SK-MEL-5 (cell line): ENCODE measurements at regions not wholly inside any gene's neighbourhood (a gene's known extent, or its start where the extent isn't known, plus 50 kb on each side); places are given as distances from the start of the nearest gene placed in this dataset.

Source experiments
- DNase-seq: peaks from one replicate; pipeline ENCODE4 v3.0.0-alpha.2; 2016; ENCODE audit warnings: low read depth, low spot score
- in situ Hi-C: cut with HindIII; loops from 2 replicates; pipeline ENCODE4 v1.10.0; 2016; ENCODE audit warnings: low sequenced_read_pairs, high pct_unique_total_duplicates, low pct_unique_long_range_greater_than_20kb

DNA sequence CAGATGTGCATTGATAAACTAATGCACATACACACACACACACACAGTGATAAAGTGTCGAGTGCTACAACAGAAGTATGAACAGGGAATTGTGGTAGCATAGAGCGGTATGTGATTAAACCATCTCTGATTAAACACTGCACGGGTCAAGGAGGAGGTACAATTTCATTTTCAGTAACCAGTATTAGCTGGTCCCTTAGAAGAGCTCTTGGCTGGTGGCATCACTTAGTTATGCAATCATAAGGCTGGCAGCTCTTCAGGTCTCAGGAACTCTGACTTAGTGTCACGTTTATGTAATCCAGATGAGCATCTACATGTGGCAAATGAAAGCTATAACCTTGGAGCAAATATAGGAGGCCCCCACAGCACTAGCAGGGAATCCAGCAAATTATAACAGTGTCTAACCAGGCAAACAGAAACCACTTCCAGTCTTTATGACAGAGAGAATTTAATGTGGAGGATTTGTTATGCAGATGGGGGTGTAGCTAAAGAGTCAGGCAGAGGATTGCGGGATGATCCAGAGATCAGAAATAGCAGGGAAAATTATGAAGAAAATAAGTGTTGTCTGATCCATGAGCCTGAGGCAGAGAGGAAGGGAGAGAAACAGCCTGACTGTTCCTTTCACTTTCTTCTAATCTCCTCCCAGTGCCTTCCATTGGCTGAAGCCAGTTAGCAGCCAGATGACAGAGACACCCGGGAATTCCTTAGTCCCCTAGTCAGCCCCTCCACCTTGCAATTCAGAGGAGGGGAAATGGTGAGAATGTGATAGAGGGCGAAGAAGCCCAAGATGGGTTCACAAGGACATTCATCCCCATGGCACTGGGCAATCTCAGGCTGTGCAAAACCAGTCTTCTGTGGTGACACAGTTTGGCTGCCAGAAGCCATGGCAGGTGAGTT is 533.1 kb upstream of the TENM4 start:
- in situ Hi-C loops: no loop called here
- DNase-seq: no peak

DNA sequence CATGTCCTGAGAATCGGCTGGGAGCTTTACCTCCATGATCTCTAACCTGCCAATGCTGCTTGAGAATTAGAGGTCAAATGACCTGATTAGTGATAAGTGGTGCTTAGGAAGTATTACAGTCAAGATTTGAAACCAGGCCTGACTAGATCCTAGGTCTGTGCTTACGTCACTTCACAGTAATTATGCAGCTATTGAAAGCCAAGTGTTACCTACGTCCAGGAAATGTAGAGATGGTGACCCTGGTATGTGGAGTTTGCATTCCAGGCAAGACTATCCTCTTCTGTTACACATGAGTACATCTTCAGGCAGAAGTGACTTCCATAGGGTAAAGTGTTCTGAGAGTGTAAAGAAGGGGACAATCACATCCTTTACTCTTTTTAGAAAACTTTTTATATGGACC is 530.4 kb upstream of the TENM4 start:
- in situ Hi-C loops: no loop called here
- no peak for DNase-seq

DNA sequence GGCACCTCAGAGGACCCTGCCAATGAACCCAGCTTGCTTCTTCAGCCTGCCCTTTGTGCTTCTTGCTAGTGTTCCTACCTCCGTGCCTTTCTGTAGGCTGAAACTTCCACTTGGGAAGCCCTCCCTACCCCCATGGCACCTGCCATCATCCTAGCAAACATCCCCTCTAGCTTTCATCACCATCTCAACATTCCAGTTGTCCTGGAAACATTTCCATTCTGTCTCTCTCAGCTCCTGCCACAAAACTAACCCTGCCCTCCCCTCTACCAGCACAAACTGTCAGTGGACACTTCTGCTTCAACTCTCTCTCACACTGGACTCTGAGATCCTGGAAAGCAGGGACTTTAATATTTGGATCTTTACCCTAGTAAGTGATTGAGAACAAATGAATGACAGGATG is 525.8 kb upstream of the TENM4 start:
- in situ Hi-C loops: no loop called here

DNA sequence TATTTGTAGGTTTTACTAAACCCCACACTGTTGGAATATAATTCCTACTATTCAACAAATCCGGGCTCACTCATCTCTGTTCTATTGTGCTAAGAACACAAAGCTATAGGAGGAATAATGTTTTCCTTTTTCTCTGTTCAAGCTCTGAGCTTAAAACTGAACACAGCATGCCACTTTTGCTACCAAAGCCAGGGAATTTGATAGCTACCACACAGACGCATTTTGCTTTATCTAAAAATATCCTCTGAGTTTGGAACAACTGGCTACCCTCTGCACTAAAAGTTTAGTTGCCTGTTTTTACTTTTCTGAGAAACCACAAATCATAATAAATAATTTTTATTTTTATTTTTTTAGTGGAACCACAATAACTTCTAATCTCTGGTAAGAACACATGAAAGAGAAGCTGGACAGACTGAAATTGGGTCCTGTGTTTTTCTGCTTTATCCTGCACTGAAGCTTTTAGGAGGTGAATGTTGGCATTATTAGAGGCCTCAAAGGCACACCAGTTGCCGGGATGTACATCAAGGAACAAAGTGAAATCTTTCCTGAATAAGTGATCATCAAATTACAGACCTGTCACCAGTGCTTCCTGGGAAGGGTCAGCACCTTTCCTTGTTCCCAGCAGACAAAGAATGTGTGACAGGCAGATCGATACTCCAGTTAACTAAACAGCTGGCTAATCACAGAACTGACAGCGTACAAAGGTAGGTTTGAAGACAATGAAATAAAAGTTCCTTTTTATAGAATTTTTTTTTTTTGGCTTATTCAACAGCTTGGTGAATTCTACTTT is 523.2 kb upstream of the TENM4 start:
- in situ Hi-C loops: no loop called here
- DNase-seq: no peak

More for the DNA sequence above, 525.8 kb upstream of the TENM4 start:
- no peak for DNase-seq

DNA sequence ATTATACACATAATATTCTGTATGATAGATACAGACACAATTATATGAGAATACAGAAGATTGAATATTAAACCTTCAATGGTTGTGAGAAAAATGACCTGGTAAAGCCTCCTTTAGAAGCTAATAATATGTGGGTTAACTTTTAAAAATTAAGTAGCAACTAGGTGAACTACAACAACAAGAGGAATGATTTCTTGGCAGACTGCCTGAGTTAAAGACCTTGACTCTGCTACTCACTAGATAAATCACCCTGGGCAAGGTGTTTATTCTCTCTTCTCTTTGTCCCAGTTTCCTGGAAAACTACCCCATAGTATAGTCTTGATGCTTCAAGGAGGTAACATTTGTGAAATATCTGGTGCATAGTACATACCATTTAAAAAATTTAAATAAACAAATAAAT is 519.6 kb upstream of the TENM4 start:
- no peak for DNase-seq
- in situ Hi-C loops: no loop called here

DNA sequence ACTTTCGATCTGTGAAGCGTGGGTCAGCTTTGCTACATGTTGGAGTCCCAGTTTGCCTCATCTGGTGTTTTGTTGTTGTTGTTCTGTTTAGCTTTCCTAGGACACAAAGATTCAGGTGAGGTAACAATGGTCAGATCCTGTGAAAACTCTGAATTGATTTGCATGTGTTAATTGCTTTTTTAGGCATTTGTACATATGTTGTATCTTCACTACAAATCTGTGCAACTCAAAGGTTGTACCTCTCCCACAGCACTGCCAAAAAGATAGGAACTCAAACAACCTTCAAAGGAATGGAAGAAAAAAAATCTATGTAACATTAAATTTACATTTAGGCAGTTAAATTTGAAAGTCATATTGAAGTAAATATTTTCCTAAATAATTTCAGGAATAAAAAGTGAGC is 518.5 kb upstream of the TENM4 start:
- in situ Hi-C loops: no loop called here
- no peak for DNase-seq

DNA sequence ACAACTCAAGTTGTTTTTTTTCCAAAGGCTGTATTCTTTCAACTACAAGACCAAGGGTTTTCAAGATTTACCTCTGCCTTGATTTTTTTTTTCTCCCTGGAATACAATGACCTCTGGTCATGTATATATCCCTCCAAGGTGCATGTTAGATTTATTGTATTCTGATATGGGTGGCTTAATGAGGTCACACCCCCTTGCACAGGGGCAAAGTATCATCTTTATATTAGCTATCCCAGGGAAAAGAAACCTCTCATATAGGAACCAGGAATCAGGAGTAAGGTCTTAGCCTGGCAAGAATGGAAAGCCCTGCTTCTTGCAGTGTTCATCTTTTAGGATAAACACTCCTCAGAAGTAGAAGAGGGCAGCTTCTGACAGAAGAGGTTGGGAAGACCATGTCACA is 516.9 kb upstream of the TENM4 start:
- in situ Hi-C loops: no loop called here
- no peak for DNase-seq

DNA sequence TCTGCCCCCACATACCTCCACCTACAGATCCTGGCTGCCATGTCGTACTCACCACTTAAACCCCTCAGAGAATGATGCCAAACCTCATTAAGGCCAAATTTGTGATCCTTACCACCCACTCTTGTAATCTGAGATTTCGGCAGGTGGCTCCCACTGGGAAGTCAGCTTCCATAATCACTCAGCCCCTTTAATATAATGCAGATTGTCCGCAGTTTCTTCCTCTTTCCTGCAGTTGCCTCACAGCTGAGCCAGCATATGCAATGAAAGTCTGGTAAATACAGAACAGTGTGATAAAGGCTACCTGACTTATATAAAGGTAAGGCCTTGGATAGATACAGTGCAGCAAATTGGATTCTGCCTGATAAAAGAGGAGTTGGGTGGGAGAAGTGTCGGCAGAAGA is 515.2 kb upstream of the TENM4 start:
- in situ Hi-C loops: no loop called here
- no peak for DNase-seq

DNA sequence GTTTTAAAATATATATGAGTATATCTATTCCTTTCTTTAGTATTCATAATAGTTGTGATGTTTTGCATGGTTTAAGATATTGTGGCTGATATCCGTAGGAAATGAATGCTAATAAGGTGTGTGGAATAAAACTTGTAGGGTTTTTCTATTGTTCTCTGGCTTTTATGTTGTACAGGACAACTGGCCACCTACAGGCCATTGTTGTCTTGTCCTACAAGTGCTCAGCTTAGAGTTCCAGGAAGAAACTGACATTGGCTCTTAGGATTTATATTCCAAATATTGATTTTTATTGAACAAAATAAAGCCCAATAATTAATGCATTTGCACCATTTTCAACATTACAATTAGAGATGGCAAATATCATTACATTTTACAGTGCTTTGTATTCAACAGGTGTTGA is 512.8 kb upstream of the TENM4 start:
- no peak for DNase-seq
- in situ Hi-C loops: no loop called here

DNA sequence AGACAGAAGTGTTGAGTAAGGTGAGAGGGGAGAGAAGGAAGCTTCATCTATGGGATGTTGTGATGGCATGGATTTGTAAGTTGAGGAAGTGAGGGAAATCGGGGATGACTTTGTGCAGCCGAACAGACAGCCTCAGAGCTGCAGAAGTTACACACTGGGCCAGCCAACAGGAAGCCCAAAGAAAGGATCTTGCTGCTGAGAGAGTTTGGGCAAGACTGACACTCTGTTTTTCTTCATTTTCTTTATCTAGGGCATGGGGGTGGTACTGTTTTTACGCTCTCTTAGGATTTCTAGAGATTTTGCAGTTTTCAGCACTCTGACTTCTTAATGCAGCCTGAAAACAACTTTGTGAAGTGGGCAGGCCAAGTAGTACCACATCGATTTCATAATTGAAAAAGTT is 509.9 kb upstream of the TENM4 start:
- in situ Hi-C loops: no loop called here
- no peak for DNase-seq

DNA sequence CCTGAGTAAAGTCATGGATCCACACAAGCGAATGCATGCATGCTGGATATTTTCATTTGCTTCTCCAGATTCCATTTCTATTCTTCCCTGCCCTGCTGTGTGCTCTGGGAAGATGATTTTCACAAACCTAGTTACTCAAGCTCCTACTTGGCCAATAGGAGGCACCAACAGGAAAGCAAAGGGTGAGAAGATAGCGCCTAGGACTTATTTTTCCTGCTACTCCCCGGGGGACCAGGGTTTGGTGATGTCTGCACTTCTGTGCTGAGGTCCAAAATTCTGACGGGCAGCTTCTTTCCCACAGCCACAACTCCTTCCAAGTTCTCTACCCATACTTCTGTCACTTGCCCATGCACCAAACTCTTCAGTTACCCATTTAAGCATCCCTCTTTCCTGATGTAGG is 509.3 kb upstream of the TENM4 start:
- in situ Hi-C loops: no loop called here
- no peak for DNase-seq

DNA sequence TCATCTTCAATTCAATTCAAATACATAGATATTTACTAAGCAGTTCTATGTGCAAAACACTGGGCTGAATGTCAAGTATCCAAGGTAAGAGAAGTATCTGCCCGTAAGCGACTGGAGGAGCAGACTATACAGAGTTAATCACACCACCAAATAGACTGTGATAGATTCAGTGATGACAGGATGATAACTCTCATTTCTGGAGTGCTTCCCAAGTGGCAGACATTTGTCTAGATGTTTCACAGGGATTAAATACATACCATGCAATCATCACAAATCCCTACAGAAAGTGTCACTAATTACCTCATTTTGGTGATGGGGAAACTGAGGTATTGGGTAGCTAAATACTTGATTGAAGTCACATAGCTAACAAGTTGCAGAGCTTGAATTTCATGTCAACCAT is 508.7 kb upstream of the TENM4 start:
- no peak for DNase-seq
- in situ Hi-C loops: no loop called here

DNA sequence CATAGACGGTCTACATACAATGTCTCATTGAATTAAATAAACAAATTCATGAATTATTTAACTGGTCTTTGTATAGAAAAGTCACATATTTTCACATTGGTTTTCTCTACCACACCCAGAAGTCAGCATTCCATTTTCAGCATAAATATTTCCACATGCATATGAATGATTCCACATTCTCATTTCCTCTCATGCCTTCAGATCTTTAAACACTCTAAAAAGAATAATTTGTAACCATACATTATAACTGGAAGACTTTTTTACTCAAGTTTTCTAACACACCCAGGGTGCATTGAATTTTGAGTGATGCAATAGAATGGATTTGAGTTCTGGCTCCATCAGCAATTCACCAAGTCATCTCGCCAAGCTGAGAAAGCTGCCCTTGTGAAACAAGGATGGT is 501.8 kb upstream of the TENM4 start:
- no peak for DNase-seq
- in situ Hi-C loops: no loop called here

DNA sequence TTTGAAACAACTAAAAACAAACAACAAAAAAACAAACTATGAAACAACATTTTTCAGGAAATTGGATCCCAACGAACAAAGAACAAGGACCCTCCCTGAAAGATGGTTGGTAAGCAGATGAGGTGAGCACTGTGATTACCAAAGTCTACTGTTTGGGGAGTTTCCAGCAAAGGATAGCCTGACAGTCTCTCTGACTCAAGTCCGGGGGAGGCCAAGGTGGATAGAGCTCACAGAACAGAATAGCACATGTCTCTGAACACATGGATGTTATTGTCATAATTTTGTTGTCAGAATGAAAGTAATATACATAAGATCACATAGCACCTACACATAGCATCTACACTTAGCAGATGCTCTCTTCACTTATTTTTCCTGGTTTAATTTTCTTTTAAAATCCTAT is 501.3 kb upstream of the TENM4 start:
- DNase-seq: no peak
- in situ Hi-C loops: no loop called here

DNA sequence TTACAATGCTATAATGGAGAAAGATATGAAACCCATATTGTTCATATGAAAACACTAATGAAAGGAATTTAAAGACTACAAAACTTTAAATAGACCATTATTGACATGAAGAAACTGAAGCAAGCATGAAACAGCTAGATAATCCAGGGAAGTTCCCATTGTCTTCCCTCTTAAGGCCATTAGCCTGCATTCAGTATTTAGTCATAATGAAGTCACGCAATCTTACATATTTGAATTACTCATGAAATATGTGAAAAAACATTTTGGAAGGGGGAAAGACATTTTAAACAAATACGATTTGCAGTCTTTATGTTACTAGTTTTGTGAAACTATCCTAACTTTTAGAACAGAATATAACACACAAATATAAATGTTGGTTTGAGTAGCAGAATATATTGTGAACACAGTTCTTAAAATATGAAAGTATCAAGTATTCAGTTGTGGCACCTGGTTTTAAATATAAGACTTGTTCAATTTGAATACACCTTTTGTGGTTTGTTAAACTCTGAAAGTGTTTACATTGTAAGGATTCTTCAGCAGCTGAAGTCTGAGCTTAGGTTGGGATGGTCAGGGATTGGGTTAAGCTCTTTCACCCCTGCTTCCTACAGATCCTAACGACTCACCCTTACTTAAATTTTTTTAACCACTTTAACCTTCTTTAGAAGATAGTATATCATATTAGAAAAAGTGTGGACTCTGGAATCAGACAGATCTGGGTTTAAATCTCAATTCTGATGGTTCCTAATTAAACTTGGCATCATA is 500.3 kb upstream of the TENM4 start:
- in situ Hi-C loops: no loop called here
- no peak for DNase-seq

DNA sequence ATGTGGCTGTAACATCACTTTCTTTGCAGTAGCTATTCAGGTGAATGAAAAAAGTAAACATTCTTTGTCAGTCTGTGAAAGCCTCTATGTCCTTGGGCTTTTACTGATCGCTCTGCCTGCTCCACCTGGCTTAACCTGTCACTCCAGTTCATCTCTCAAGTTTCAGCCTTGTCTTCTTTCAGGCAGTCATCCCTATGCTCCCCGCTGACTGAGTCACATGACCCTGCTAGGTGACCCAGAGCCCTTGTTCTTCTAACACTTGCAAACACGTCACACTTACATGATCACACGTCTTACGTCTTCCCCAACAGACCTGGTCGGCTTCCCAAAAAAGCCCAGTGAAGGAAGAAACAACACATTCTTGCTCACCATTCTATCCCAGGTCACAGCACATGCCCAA is 499.3 kb upstream of the TENM4 start:
- DNase-seq: no peak
- in situ Hi-C loops: no loop called here

DNA sequence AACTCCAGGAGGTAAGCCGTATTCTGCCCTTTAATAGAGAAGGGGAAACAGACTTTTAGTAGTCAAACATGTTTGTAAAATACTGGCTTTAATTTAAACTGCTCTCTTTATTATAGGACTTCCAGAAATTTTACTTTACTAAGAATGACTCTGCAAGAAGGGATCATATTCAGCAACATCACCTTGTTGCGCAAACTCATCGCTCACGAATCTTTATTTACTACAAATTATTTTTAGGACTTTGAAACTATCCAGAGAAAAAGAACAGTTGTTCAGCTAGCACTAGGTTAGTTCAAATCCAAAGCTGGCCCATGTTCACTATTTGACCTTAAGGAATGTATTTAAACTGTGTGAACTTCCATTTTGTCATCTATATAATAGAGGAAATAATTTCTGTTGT is 498.3 kb upstream of the TENM4 start:
- in situ Hi-C loops: no loop called here
- DNase-seq: no peak

DNA sequence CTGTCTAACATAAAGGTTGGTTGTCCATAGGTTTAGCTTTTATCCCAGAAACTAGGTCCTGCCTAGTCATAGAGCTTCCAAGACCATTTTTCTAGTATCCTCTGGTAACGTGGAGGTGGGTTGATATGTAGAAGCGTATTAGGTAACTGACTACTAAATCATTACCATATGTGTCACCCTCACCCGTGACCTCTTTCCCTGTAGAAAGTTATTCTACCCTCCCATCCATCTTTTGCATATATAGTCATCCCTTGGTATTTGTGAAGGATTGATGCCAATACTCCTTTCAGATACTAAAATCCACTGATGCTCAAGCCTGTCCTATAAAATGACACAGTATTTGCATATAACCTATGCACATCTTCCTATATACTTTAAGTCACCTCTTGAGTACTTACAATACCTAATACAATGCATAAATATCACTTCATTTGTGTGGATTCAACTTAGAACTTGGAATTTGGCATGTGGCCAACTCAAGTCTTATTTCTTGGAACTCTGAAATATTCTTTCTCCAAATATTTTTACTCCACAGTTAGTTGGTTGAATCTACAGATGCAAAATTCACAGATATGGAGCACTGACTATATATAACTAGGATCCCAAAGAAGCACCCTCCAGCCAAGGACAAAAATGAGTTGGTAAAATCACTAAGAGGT is 497.0 kb upstream of the TENM4 start:
- no peak for DNase-seq
- in situ Hi-C loops: no loop called here
